Endothelial cell of umbilical vein (primary cell): ENCODE measurements at regions not wholly inside any gene's neighbourhood (a gene's known extent, or its start where the extent isn't known, plus 50 kb on each side); places are given as distances from the start of the nearest gene placed in this dataset.

Experiments used
- BruUV-seq: library from RNA; stranded (reverse); fragments of 400-500 nt; replicated peaks from 2 replicates; lab custom pipeline; 2021; lab: Mats Ljungman, UMichigan
- CTCF ChIA-PET: fragments of 300-600, 350-600 bp; sonication (Branson Sonifier 250); formaldehyde crosslinking; loops from one replicate; lab custom pipeline; 2021; ENCODE audit warnings: antibody characterized with exemption, inconsistent platforms; lab: Charles Lee
- POLR2A ChIA-PET: fragments of 300-600, 350-600 bp; sonication (Branson Sonifier 250); formaldehyde crosslinking; loops from one replicate; lab custom pipeline; 2021; ENCODE audit warnings: antibody characterized with exemption, inconsistent platforms; lab: Charles Lee
- DNase-seq: peaks from one replicate; pipeline ENCODE4 v3.0.0-alpha.2; 2011; ENCODE audit warnings: low read depth, low spot score
- FAIRE-seq: peaks from 2 replicates; lab custom pipeline; 2011; peaks lifted over from hg19 to GRCh38; lab: Jason Lieb, UNC
- H2AFZ ChIP-seq: 2 replicates; pipeline ENCODE4 v1.6.0; 2012; ENCODE audit warnings: low read depth, low read length, control low read depth, inconsistent platforms
- H3K27ac ChIP-seq: 2 replicates; pipeline ENCODE4 v1.5.1; 2011; ENCODE audit warnings: low read depth, mild to moderate bottlenecking, control low read depth, low read length, moderate library complexity; ENCODE audit not compliant: insufficient read depth
- H3K27me3 ChIP-seq, 2 experiments: 2 replicates each; pipeline versions ENCODE4 v1.6.0 to v1.6.1; 2011; ENCODE audit warnings: low read length in 2 of 2, mixed read lengths in 1 of 2; ENCODE audit not compliant: control insufficient read depth in 2 of 2, insufficient read depth in 2 of 2
- H3K36me3 ChIP-seq, 2 experiments: 2 replicates in 1 of 2; 3 replicates in 1 of 2; pipeline ENCODE4 v1.5.1; 2011; ENCODE audit warnings: low read length in 2 of 2, mild to moderate bottlenecking in 1 of 2, moderate library complexity in 1 of 2; ENCODE audit not compliant: control insufficient read depth in 2 of 2, insufficient read depth in 2 of 2; ENCODE audit errors: extremely low read depth in 1 of 2
- H3K4me1 ChIP-seq: 3 replicates; pipeline ENCODE4 v1.5.1; 2011; ENCODE audit warnings: mild to moderate bottlenecking, low read length; ENCODE audit not compliant: control insufficient read depth, insufficient read depth; ENCODE audit errors: extremely low read depth
- H3K4me2 ChIP-seq: 2 replicates; pipeline ENCODE4 v1.6.1; 2011; ENCODE audit warnings: low read length, control low read depth, mixed read lengths; ENCODE audit not compliant: insufficient read depth
- H3K4me3 ChIP-seq, 3 experiments: fragments of 200-600 bp in 1 of 3; sonication (generic), shearing (Covaris generic) in 1 of 3; replicated peaks in 1 of 3; 2 replicates each; pipeline ENCODE4 v1.5.1; 2011 to 2016; ENCODE audit warnings: control low read depth in 3 of 3, low read length in 3 of 3, mild to moderate bottlenecking in 2 of 3, inconsistent platforms in 1 of 3, low read depth in 1 of 3, moderate library complexity in 1 of 3; ENCODE audit not compliant: insufficient read depth in 1 of 3
- H3K79me2 ChIP-seq: 2 replicates; pipeline ENCODE4 v1.6.0; 2012; ENCODE audit warnings: low read length, inconsistent platforms; ENCODE audit not compliant: control insufficient read depth, insufficient read depth
- H3K9ac ChIP-seq: replicated peaks from 2 replicates; pipeline ENCODE3; 2011; ENCODE audit warnings: low read length, control low read depth; ENCODE audit not compliant: insufficient read depth; ENCODE audit errors: extremely low read depth
- H3K9me1 ChIP-seq: replicated peaks from 3 replicates; pipeline ENCODE4 v1.6.0; 2011; ENCODE audit warnings: mild to moderate bottlenecking, low read length; ENCODE audit not compliant: control insufficient read depth, insufficient read depth; ENCODE audit errors: extremely low read depth
- H3K9me3 ChIP-seq: replicated peaks from 2 replicates; pipeline ENCODE4 v1.5.1; 2012; ENCODE audit warnings: low read length, inconsistent platforms; ENCODE audit not compliant: control insufficient read depth, insufficient read depth
- H4K20me1 ChIP-seq: replicated peaks from 2 replicates; pipeline ENCODE3; 2011; ENCODE audit warnings: mild to moderate bottlenecking, low read length; ENCODE audit not compliant: control insufficient read depth, insufficient read depth; ENCODE audit errors: extremely low read depth
- CTCF ChIP-seq, 2 donors: IDR thresholded peaks; 1 replicate in 1 of 2; 2 replicates in 1 of 2; pipeline ENCODE4 v1.5.1; 2011; ENCODE audit warnings: low read length in 2 of 2, mild to moderate bottlenecking in 2 of 2, moderate library complexity in 2 of 2, control low read depth in 1 of 2, inconsistent platforms in 1 of 2, low read depth in 1 of 2; ENCODE audit not compliant: insufficient read depth in 1 of 2; ENCODE audit errors: extremely low read depth in 1 of 2
- EZH2 ChIP-seq: IDR thresholded peaks from 2 replicates; pipeline ENCODE4 v1.6.1; 2012; ENCODE audit warnings: borderline replicate concordance, low read depth, mild to moderate bottlenecking, moderate library complexity, low read length, inconsistent platforms; ENCODE audit not compliant: severe bottlenecking
- FOS ChIP-seq: IDR thresholded peaks from 2 replicates; pipeline ENCODE4 v1.6.1; 2011; ENCODE audit warnings: mild to moderate bottlenecking, low read length, moderate library complexity, borderline replicate concordance; ENCODE audit not compliant: insufficient read depth
- GATA2 ChIP-seq: IDR thresholded peaks from 2 replicates; pipeline ENCODE4 v1.7.0; 2011; ENCODE audit warnings: low read depth, mild to moderate bottlenecking, moderate library complexity, mixed read lengths, low read length; ENCODE audit not compliant: insufficient read length, insufficient read depth
- JUN ChIP-seq: IDR thresholded peaks from 2 replicates; pipeline ENCODE4 v1.6.1; 2011; ENCODE audit warnings: borderline replicate concordance, low read depth; ENCODE audit not compliant: insufficient read length, insufficient read depth
- MAX ChIP-seq: IDR thresholded peaks from 2 replicates; pipeline ENCODE4 v1.6.1; 2011; ENCODE audit not compliant: insufficient read depth, insufficient read length
- MYC ChIP-seq: IDR thresholded peaks from one replicate; pipeline ENCODE4 v1.6.1; 2011; ENCODE audit warnings: mild to moderate bottlenecking, low read depth, low read length
- POLR2A ChIP-seq: IDR thresholded peaks from 2 replicates; pipeline ENCODE4 v1.6.1; 2012; ENCODE audit warnings: low read depth, mild to moderate bottlenecking, control low read depth, low read length
- POLR2AphosphoS5 ChIP-seq: IDR thresholded peaks from 2 replicates; pipeline ENCODE4 v1.6.1; 2012; ENCODE audit warnings: low read depth, mild to moderate bottlenecking, control low read depth, low read length, moderate library complexity; ENCODE audit not compliant: insufficient read depth
- dilution Hi-C: fragments of 300-500 bp; cut with MboI; formaldehyde crosslinking; loops from one replicate; pipeline ENCODE4 v1.15.0; 2019; ENCODE audit warnings: low sequenced_read_pairs; ENCODE audit not compliant: extremely low pct_ligation_motif_present
- intact Hi-C: fragments of 100-400 bp; cut with micrococcal nuclease; formaldehyde crosslinking; loops from one replicate; pipeline ENCODE4 v1.10.0; 2022

GRCh38 chr3:111307676-111308075, 234.3 kb upstream of the CD96 start:
- no peak for TF ChIP-seq MYC
- no peak for TF ChIP-seq CTCF (IDR thresholded peaks at IDR 0.05; ENCODE audit: extremely low read depth in 1 of 2, insufficient read depth in 1 of 2, low read depth in 1 of 2, low read length in 2 of 2)
- TF ChIP-seq FOS, result no peak
- no peak for TF ChIP-seq EZH2
- TF ChIP-seq MAX, result no peak
- no peak overlapping the region for H3K4me3 ChIP-seq
- POLR2A ChIA-PET, result no interaction called here

GRCh38 chr3:111311126-111311525, 230.9 kb upstream of the CD96 start:
- Histone ChIP-seq H2AFZ (no peak overlapping the region), H3K4me2 (no peak overlapping the region), H3K27ac (no peak overlapping the region), H3K27me3 (no peaks in the 10 kb centered on the region), H3K79me2 (no peaks in the 10 kb centered on the region), H3K9ac (no peak overlapping the region), H3K4me3 (no peak overlapping the region), H4K20me1 (no peaks in the 10 kb centered on the region), H3K9me1 (no peaks in the 10 kb centered on the region), H3K9me3 (no peaks in the 10 kb centered on the region), H3K36me3 (no peaks in the 10 kb centered on the region), H3K4me1 (no peaks in the 10 kb centered on the region)
- POLR2A ChIA-PET, result no interaction called here
- CTCF ChIA-PET, result no interaction called here
- BruUV-seq, result no TSS peak
- TF ChIP-seq POLR2A (no peak), GATA2 (no peak), EZH2 (no peak), FOS (no peak), MYC (no peak), POLR2AphosphoS5 (no peak), MAX (no peak), CTCF (IDR thresholded peaks at IDR 0.05; ENCODE audit: extremely low read depth in 1 of 2, insufficient read depth in 1 of 2, low read depth in 1 of 2, low read length in 2 of 2) (no peak), JUN (no peak)
- dilution Hi-C loops, result no loop called here
- intact Hi-C loops, result no loop called here
- DNase-seq (no peak), FAIRE-seq (no peak)

More at GRCh38 chr3:111307676-111308075, 234.3 kb upstream of the CD96 start:
- Histone ChIP-seq H3K79me2 (no peaks in the 10 kb centered on the region), H2AFZ (no peak overlapping the region), H3K4me2 (no peak overlapping the region), H3K27ac (no peak overlapping the region), H4K20me1 (no peaks in the 10 kb centered on the region), H3K9me3 (no peaks in the 10 kb centered on the region), H3K27me3 (no peaks in the 10 kb centered on the region), H3K9ac (no peak overlapping the region), H3K9me1 (no peaks in the 10 kb centered on the region), H3K4me1 (no peaks in the 10 kb centered on the region), H3K36me3 (no peaks in the 10 kb centered on the region)
- dilution Hi-C loops, result no loop called here
- FAIRE-seq (no peak), DNase-seq (no peak)
- no TSS peak for BruUV-seq
- CTCF ChIA-PET, result no interaction called here
- intact Hi-C loops, result no loop called here
